Activated gamma-delta T cell treated with anti-CD3 and anti-CD28 coated beads, Interleukin-2, amount 50 U/mL, for 16 hours (primary cell): ENCODE measurements at regions not wholly inside any gene's neighbourhood (a gene's known extent, or its start where the extent isn't known, plus 50 kb on each side); places are given as distances from the start of the nearest gene placed in this dataset.

Experiments used
- DNase-seq: peaks from one replicate; pipeline ENCODE4 v3.0.0-alpha.2; 2020; ENCODE audit warnings: low read depth

- no peak for DNase-seq
These were observed 245.6 kb downstream of the NDUFA10 start for GRCh38 chr2:239779584-239779983.

- no peak for DNase-seq
These were observed 246.1 kb downstream of the NDUFA10 start for GRCh38 chr2:239778861-239779558.

GRCh38 chr2:239778042-239778851 is 246.9 kb downstream of the NDUFA10 start:
- DNase-seq: no peak

- no peak for DNase-seq
These were observed 247.9 kb downstream of the NDUFA10 start for GRCh38 chr2:239777219-239777618.

GRCh38 chr2:239776436-239777005 is 248.6 kb downstream of the NDUFA10 start:
- DNase-seq: no peak

GRCh38 chr2:239775623-239776435 is 249.3 kb downstream of the NDUFA10 start:
- DNase-seq: no peak

GRCh38 chr2:239774933-239775622 is 250.1 kb downstream of the NDUFA10 start:
- no peak for DNase-seq

GRCh38 chr2:239774142-239774462 is 251.0 kb downstream of the NDUFA10 start:
- no peak for DNase-seq

- no peak for DNase-seq
These were observed 251.7 kb downstream of the NDUFA10 start for GRCh38 chr2:239773228-239774141.

GRCh38 chr2:239772721-239773120 is 252.4 kb downstream of the NDUFA10 start:
- DNase-seq: no peak

- DNase-seq: no peak
These were observed 254.9 kb downstream of the NDUFA10 start for GRCh38 chr2:239770246-239770639.

GRCh38 chr2:239769554-239770245 is 255.4 kb downstream of the NDUFA10 start:
- no peak for DNase-seq

GRCh38 chr2:239768907-239769553 is 256.1 kb downstream of the NDUFA10 start:
- DNase-seq: no peak

- no peak for DNase-seq
These were observed 256.9 kb downstream of the NDUFA10 start for GRCh38 chr2:239768031-239768790.

- no peak for DNase-seq
These were observed 257.9 kb downstream of the NDUFA10 start for GRCh38 chr2:239767021-239767905.

GRCh38 chr2:239765911-239766310 is 259.2 kb downstream of the NDUFA10 start:
- no peak for DNase-seq

GRCh38 chr2:239765076-239765845 is 259.9 kb downstream of the NDUFA10 start:
- DNase-seq: no peak
